KMS-11 (cell line): ENCODE measurements at regions not wholly inside any gene's neighbourhood (a gene's known extent, or its start where the extent isn't known, plus 50 kb on each side); places are given as distances from the start of the nearest gene placed in this dataset.

Experiments
- H2AFZ ChIP-seq: fragments of 200-600 bp; sonication (generic); 2 replicates; pipeline ENCODE4 v1.6.1; 2016; ENCODE audit warnings: antibody characterized with exemption, mixed run types, low read depth
- H3K27ac ChIP-seq: fragments of 200-600 bp; sonication (generic); 2 replicates; pipeline ENCODE4 v1.6.1; 2016; ENCODE audit warnings: mild to moderate bottlenecking, mixed run types
- H3K27me3 ChIP-seq: fragments of 200-600 bp; sonication (generic); 2 replicates; pipeline ENCODE4 v1.6.1; 2017; ENCODE audit warnings: mild to moderate bottlenecking, low read depth, mixed run types, moderate library complexity; ENCODE audit not compliant: insufficient read depth
- H3K36me3 ChIP-seq: fragments of 200-600 bp; sonication (generic); 2 replicates; pipeline ENCODE4 v1.6.1; 2017; ENCODE audit warnings: mild to moderate bottlenecking, mixed run types; ENCODE audit not compliant: insufficient read depth
- H3K4me1 ChIP-seq: fragments of 200-600 bp; sonication (generic); 2 replicates; pipeline ENCODE4 v1.6.1; 2016; ENCODE audit warnings: mild to moderate bottlenecking, low read depth, mixed run types; ENCODE audit not compliant: poor library complexity, severe bottlenecking
- H3K4me2 ChIP-seq: fragments of 200-600 bp; sonication (generic); 2 replicates; pipeline ENCODE4 v1.7.0; 2016; ENCODE audit warnings: mild to moderate bottlenecking, mixed run types
- H3K4me3 ChIP-seq: fragments of 200-600 bp; sonication (generic); IDR thresholded peaks from 2 replicates; pipeline ENCODE4 v1.6.1; 2017; ENCODE audit warnings: low read depth, low read length, mixed read lengths; ENCODE audit not compliant: insufficient read depth
- H3K79me2 ChIP-seq: fragments of 200-600 bp; sonication (generic); 2 replicates; pipeline ENCODE4 v1.6.1; 2016; ENCODE audit warnings: low read depth, mixed run types; ENCODE audit not compliant: insufficient read depth
- H3K9ac ChIP-seq: fragments of 200-600 bp; sonication (generic); 2 replicates; pipeline ENCODE4 v1.6.1; 2016; ENCODE audit warnings: mild to moderate bottlenecking, mixed run types
- H4K20me1 ChIP-seq: fragments of 200-600 bp; sonication (generic); 2 replicates; pipeline ENCODE4 v1.6.1; 2016; ENCODE audit warnings: mild to moderate bottlenecking, mixed run types; ENCODE audit not compliant: insufficient read depth
- TF ChIP-seq, protein P1 (sequence below): fragments of 200-600 bp; sonication (generic); conservative IDR thresholded peaks from 2 replicates; pipeline ENCODE4 v1.6.1; 2017; ENCODE audit warnings: low read depth, mild to moderate bottlenecking, antibody characterized with exemption, low read length, moderate library complexity, mixed read lengths

- Histone ChIP-seq H2AFZ (no peak overlapping the region), H3K27ac (no peak overlapping the region), H3K4me3 (no peak overlapping the region), H3K79me2 (no peaks in the 10 kb centered on the region), H3K4me1 (no peaks in the 10 kb centered on the region), H3K9ac (no peak overlapping the region), H4K20me1 (no peaks in the 10 kb centered on the region), H3K4me2 (no peak overlapping the region), H3K36me3 (no peaks in the 10 kb centered on the region), H3K27me3 (no peaks in the 10 kb centered on the region)
- TF ChIP-seq, protein P1, sequence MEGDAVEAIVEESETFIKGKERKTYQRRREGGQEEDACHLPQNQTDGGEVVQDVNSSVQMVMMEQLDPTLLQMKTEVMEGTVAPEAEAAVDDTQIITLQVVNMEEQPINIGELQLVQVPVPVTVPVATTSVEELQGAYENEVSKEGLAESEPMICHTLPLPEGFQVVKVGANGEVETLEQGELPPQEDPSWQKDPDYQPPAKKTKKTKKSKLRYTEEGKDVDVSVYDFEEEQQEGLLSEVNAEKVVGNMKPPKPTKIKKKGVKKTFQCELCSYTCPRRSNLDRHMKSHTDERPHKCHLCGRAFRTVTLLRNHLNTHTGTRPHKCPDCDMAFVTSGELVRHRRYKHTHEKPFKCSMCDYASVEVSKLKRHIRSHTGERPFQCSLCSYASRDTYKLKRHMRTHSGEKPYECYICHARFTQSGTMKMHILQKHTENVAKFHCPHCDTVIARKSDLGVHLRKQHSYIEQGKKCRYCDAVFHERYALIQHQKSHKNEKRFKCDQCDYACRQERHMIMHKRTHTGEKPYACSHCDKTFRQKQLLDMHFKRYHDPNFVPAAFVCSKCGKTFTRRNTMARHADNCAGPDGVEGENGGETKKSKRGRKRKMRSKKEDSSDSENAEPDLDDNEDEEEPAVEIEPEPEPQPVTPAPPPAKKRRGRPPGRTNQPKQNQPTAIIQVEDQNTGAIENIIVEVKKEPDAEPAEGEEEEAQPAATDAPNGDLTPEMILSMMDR, result no peak
These were observed 260.5 kb downstream of the SPATA18 start for GRCh38 chr4:52311464-52312125.

- Histone ChIP-seq H4K20me1 (no peaks in the 10 kb centered on the region), H3K4me3 (no peak overlapping the region), H3K36me3 (no peaks in the 10 kb centered on the region), H3K9ac (no peak overlapping the region), H3K27ac (no peak overlapping the region), H2AFZ (no peak overlapping the region), H3K4me2 (no peak overlapping the region), H3K4me1 (no peaks in the 10 kb centered on the region), H3K79me2 (no peaks in the 10 kb centered on the region), H3K27me3 (no peaks in the 10 kb centered on the region)
- TF ChIP-seq, protein P1, result no peak
These were observed 261.6 kb downstream of the SPATA18 start for GRCh38 chr4:52312722-52313121.

DNA sequence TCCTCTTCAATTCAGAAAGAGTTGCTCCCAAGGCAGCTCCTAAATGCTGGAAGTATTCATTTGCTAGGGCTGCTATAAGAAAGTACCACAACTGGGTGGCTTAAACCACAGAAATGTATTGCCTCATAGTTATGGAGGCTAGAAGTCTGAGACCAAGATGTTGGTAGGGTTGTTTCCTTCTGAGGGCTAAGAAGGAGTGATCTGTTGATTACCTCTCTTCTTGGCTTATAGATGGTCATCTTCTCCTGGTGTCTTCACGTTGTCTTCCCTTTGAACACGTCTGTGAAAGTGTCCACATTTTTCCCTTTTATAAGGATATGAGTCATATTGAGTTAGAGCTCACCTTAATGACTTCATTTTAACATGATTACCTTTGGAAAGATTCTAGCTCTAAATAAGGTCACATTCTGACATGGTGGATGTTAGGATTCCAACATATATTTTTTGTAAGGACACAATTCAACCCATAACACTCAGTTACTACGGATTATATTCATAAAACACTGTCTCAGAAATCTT, 266.3 kb downstream of the SPATA18 start:
- H3K9ac ChIP-seq, result no peak overlapping the region
- H3K27ac ChIP-seq, result no peak overlapping the region
- no peaks in the 10 kb centered on the region for H3K4me1 ChIP-seq
- no peaks in the 10 kb centered on the region for H4K20me1 ChIP-seq
- no peak overlapping the region for H3K4me2 ChIP-seq
- TF ChIP-seq, protein P1, result no peak
- H3K79me2 ChIP-seq, result no peaks in the 10 kb centered on the region
- no peaks in the 10 kb centered on the region for H3K36me3 ChIP-seq
- no peak overlapping the region for H2AFZ ChIP-seq
- H3K4me3 ChIP-seq, result no peak overlapping the region
- H3K27me3 ChIP-seq, result no peaks in the 10 kb centered on the region

DNA sequence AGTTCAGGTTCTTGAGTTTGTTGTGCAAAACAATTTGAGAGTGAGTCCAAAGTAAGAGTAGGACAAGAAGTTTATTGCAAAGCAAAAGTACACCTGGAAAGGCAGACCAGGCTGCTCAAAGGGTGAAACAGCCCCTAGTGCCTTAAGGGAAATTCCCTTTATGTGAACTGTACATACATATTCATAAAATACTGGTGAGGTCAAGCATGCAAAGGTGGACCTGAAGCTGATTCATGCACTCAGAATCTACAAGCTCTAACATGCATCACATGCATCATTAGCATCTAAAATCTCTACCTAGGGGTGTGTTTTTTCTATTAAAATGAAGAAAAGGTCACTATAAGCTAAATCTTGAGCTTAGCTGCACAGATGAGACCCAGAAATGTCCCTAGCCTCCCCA, 266.9 kb downstream of the SPATA18 start:
- TF ChIP-seq, protein P1, result no peak
- no peaks in the 10 kb centered on the region for H3K36me3 ChIP-seq
- no peak overlapping the region for H3K27ac ChIP-seq
- no peak overlapping the region for H3K4me2 ChIP-seq
- H3K79me2 ChIP-seq, result no peaks in the 10 kb centered on the region
- H3K9ac ChIP-seq, result no peak overlapping the region
- no peaks in the 10 kb centered on the region for H4K20me1 ChIP-seq
- H2AFZ ChIP-seq, result no peak overlapping the region
- H3K4me3 ChIP-seq, result no peak overlapping the region
- H3K27me3 ChIP-seq, result no peaks in the 10 kb centered on the region
- no peaks in the 10 kb centered on the region for H3K4me1 ChIP-seq
